Chondrocyte (in vitro differentiated cells): ENCODE measurements at regions not wholly inside any gene's neighbourhood (a gene's known extent, or its start where the extent isn't known, plus 50 kb on each side); places are given as distances from the start of the nearest gene placed in this dataset.

Experiments
- DNase-seq: peaks from one replicate; pipeline ENCODE4 v3.0.0; 2021; ENCODE audit warnings: mixed read lengths, low spot score
- H3K27ac Mint-ChIP-seq: one replicate; pipeline ENCODE4 v1.8.0; 2021; ENCODE audit warnings: mild to moderate bottlenecking, moderate library complexity, mixed read lengths; ENCODE audit not compliant: unreplicated experiment
- H3K27me3 Mint-ChIP-seq: 2 replicates; pipeline ENCODE4 v1.8.0; 2021; ENCODE audit warnings: low read depth, mixed read lengths
- H3K36me3 Mint-ChIP-seq: 2 replicates; pipeline ENCODE4 v1.8.0; 2021; ENCODE audit warnings: low read depth, mixed read lengths
- H3K4me1 Mint-ChIP-seq: 2 replicates; pipeline ENCODE4 v1.8.0; 2021; ENCODE audit warnings: low read depth, mild to moderate bottlenecking, mixed read lengths
- H3K4me3 Mint-ChIP-seq: one replicate; pipeline ENCODE4 v1.8.0; 2021; ENCODE audit warnings: mild to moderate bottlenecking, moderate library complexity, mixed read lengths; ENCODE audit not compliant: unreplicated experiment
- H3K9me3 Mint-ChIP-seq: 2 replicates; pipeline ENCODE4 v1.8.0; 2021; ENCODE audit warnings: low read depth, mixed read lengths
- CTCF ChIP-seq: fragments of 200-600 bp; sonication (generic); IDR thresholded peaks from 2 replicates; pipeline ENCODE4 v1.5.0; 2021; ENCODE audit warnings: antibody characterized with exemption, mild to moderate bottlenecking, moderate library complexity

- H3K4me1 Mint-ChIP-seq: peaks cover 3% of the 10 kb centered on the region
- no peaks in the 10 kb centered on the region for H3K9me3 Mint-ChIP-seq
- no peak overlapping the region for H3K4me3 Mint-ChIP-seq
- DNase-seq: no peak
- TF ChIP-seq CTCF: no peak
- H3K27ac Mint-ChIP-seq: no peak overlapping the region
- H3K27me3 Mint-ChIP-seq: peaks cover 5% of the 10 kb centered on the region
- no peaks in the 10 kb centered on the region for H3K36me3 Mint-ChIP-seq
These were observed 610.1 kb upstream of the NEGR1 start for GRCh38 chr1:72892461-72892860.

- DNase-seq: no peak
These were observed 609.6 kb upstream of the NEGR1 start for GRCh38 chr1:72891976-72892375.

GRCh38 chr1:72885841-72886240, 603.5 kb upstream of the NEGR1 start:
- no peak for DNase-seq
- TF ChIP-seq CTCF: no peak
- no peak overlapping the region for H3K4me3 Mint-ChIP-seq
- no peak overlapping the region for H3K27ac Mint-ChIP-seq
- H3K36me3 Mint-ChIP-seq: no peaks in the 10 kb centered on the region
- H3K4me1 Mint-ChIP-seq: peaks cover 3% of the 10 kb centered on the region
- H3K27me3 Mint-ChIP-seq: peaks cover 3% of the 10 kb centered on the region
- no peaks in the 10 kb centered on the region for H3K9me3 Mint-ChIP-seq

More at GRCh38 chr1:72891976-72892375, 609.6 kb upstream of the NEGR1 start:
- Mint-ChIP-seq H3K27ac (no peak overlapping the region), H3K4me3 (no peak overlapping the region), H3K4me1 (peaks cover 3% of the 10 kb centered on the region), H3K9me3 (no peaks in the 10 kb centered on the region), H3K27me3 (peaks cover 5% of the 10 kb centered on the region), H3K36me3 (no peaks in the 10 kb centered on the region)
- TF ChIP-seq CTCF: no peak

GRCh38 chr1:72885017-72885416, 602.7 kb upstream of the NEGR1 start:
- Mint-ChIP-seq H3K27ac (no peak overlapping the region), H3K27me3 (peaks cover 3% of the 10 kb centered on the region), H3K4me1 (peaks cover 3% of the 10 kb centered on the region), H3K9me3 (no peaks in the 10 kb centered on the region), H3K36me3 (no peaks in the 10 kb centered on the region), H3K4me3 (no peak overlapping the region)
- no peak for TF ChIP-seq CTCF
- DNase-seq: no peak

GRCh38 chr1:72869873-72870272, 587.5 kb upstream of the NEGR1 start:
- Mint-ChIP-seq H3K4me1 (no peaks in the 10 kb centered on the region), H3K27ac (no peak overlapping the region), H3K36me3 (no peaks in the 10 kb centered on the region), H3K4me3 (no peak overlapping the region), H3K9me3 (peaks cover under 1% of the 10 kb centered on the region), H3K27me3 (peaks cover 3% of the 10 kb centered on the region)
- TF ChIP-seq CTCF: no peak
- no peak for DNase-seq
